Stimulated activated CD8-positive, alpha-beta memory T cell treated with anti-CD3 and anti-CD28 coated beads, Interleukin-4, amount 100 ng/mL, for 1 hour (primary cell): ENCODE measurements at regions not wholly inside any gene's neighbourhood (a gene's known extent, or its start where the extent isn't known, plus 50 kb on each side); places are given as distances from the start of the nearest gene placed in this dataset.

Experiments used
- DNase-seq, 2 donors: peaks; one replicate each; pipeline ENCODE4 v3.0.0-alpha.2; 2020; ENCODE audit warnings: low read depth in 2 of 2, low spot score in 1 of 2

DNA sequence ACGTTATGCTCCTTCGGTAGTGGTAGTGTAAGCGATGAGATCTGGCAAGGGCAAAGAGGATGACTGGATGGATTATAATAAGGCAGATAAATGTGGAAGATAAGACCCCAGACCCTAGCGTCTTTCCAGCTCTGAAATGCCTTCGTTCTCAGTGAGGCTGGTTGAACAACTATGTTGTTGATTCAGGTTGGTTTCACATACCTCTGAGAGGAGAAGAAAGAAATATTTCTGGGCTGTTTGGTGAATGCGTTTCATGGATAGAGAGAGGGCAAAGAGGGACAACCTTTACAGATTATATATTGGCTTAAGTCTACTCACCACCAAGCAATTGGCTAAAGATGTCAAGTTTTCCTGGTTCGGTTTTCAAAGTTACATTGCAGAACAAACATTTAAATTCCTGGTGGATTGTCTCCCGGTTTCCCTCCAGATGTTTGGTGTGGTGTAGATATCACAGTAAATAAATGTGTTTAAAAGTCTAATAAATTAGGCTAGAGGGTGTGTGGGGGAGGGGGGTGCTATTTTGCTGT, 190.1 kb upstream of the GLI2 start:
- no peak for DNase-seq

DNA sequence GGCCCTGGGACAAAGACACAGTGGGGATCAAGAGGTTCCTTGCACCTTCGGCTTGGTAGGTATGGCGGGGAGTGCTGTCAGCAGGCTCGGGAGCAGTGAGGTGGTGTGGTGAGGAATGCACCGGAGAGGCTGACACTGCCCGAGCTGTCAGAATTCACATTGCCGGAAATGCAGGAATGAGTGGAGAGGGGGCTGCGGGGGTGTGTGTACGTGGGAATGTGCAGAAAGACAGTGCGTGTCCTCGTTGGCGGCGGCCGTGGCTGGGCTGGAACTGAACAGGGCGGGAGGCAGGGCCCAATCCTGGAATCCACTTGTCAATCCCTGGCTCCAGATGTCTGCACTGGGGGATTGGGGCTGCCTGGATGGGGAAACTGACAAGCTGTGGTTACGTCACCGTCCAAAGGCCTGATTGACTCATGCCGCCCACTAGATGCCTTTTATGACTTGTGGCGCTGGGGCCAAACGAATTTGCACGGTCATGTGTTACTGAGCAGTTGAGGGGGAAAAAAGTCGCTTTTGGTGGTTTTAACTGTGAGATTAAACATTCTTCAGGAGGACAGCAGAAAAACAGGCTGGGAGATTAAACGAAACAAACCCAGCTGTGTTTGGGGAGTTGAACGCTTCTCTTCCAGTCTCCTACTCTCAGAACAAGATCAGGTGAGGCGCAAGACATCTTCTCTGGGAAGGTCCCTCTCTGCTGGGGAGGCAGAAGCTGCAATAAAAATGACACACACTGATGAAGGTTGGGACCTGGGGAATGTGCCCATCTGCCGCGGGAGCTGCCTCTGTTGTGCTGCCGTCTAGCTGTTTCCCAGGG, 189.4 kb upstream of the GLI2 start:
- DNase-seq: no peak

DNA sequence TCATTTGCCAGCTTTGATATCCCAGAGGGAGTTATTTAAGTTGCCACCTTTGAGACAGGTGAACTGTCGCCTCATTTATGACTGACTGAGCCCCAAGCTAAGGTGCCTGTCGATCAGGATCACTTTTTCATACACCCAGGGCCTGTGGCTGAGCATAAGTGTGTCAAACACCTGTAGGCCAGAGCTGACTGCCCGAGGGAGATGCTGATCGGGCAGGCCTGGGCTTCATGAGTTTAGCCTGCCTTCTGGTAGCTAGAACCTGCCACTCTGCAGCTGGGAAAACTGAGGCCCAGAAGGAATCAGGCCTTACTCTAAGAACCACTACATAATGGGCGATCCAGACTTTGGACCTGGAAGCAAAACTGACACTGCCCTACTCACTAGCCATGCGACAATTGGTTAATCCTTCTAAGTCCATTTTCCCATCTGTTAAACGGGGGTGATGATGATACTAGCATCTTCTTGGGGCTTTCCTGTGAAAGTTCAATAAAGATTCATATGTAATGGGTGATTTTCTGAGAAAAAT, 188.7 kb upstream of the GLI2 start:
- no peak for DNase-seq

GRCh38 chr2:120547662-120548061, 188.0 kb upstream of the GLI2 start:
- no peak for DNase-seq

DNA sequence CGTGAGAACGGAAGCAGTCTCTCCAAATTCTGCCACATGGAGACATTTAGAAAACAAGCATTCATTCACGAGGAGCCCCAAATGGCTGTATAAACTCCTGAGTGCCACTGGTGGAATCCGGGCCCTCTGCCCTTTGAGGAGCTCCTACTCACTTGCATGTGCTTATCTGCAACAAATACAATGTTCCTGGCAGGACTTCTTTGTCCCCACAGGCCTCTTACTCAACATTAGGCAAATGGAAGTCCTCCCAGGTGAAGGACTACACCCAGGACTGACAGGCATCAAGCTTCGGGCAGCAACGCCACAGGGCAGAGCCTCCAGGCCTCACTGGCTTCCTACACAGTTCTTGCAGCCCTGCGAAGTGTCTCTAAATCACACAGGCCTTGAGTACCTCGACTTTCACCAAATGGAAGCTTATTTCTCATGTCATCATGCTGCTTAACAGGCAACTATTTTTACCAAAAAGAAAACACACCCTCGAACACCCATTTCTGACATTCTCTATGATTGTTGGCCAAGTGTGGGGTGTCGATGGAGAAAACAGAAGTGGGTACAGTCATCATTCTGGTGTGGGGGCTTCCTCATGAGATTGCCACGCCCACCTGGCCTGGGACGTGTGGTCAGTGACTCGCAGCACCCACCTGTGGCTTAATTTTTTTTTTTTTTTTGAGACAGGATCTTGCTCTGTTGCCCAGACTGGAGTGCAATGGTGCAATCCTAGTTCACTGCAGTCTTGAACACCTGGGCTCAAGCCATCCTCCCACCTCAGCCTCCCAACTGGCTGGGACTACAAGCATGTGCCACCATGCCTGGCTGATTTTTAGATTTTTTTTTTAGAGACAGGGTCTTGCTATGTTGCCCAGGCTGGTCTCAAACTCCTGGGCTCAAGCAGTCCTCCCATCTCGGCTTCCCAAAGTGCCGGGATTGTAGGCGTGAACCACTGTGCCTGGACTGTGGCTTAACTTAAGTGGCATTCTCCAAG, 186.8 kb upstream of the GLI2 start:
- no peak for DNase-seq

- no peak for DNase-seq
Observed at GRCh38 chr2:120549841-120550240, 185.8 kb upstream of the GLI2 start.

DNA sequence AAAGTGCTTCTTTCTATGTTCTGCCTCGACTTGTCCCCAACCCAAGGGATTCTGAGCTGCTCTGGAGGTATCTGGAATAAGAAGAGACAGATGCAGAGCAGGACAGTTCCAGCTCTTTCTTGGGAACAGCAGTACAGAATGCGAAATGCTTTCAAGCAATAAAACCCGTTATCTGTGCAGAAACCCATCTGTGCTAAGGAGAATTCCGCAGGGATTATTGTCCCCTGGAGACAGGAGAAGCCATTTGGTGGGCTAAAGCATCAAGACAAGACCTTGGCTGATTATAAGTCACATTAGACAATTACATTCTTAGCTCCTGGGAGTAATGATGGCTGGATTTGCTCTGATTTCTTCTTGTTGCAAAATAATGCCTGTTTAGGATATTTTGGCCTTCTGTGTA, 185.4 kb upstream of the GLI2 start:
- DNase-seq: no peak

GRCh38 chr2:120550893-120551446, 184.7 kb upstream of the GLI2 start:
- no peak for DNase-seq

DNA sequence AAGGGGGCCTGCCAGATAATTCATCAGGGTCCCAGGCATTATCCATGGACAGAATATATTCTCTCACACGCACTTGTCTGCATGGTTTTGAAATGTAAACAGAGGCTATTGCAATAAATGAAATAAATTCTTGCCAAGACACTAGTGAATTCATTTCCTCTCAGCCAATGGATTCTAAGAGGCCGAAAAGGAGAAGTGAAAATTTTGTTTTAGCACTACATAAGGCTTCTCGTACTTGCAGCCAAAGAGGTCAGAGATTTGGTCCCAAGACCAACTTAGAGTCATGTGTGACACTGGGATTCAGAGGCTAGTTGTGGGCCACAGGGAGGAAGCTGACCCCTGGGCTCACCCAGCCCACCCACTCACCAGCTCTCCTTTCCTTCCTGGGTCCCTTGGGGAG, 184.1 kb upstream of the GLI2 start:
- DNase-seq: no peak

DNA sequence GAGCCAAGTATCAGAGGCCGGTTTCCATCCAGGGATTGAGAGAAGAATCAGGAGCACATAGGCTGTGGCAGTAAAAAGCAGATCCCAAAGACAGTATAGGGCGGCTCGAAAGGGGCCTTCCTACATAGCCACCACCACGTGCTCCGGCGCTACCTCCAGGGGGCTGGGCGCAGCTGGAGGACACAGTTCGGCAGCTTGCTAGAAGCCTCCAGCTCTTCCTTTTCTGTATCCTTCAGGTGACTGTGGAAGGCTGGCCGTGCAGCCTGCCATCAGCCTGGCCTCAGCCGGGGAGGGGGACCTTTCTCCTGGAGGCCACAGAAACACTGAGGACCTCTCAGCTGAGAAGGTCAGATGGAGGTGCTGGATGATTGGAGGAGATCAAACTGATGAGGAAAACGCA, 183.6 kb upstream of the GLI2 start:
- DNase-seq: no peak

DNA sequence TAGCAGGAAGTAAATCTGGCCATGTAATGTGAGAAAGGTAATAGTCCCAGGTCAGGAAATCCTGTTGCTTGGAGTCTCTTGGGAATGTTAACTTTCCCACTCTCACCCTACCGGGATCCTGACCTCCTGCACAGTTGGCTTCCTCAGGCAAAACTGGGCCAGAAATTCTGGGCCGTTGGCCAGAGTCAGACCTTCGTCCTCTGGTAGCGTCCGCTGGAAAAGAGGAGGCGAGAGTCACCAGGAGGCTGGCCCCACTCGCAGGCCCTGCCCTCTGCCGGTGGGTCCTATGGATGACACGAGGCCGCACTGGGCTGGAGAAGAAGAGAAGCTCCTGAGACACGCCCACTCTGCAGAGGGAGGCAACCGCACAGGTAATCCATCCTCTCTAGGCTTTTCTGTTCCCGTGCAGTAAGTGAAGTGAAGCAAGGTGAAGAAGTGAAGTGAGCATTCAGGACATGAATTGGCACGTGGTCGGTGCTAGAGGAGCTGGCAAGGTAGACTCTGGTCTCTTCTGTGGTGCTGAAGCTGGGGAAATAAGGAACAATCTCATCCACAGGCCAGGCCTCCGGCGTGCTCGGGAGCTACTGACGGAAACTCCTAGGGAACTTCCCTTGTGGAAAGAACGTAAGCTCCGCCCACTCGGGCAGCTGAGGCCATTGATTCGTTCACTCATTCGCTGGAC, 182.7 kb upstream of the GLI2 start:
- DNase-seq: no peak

DNA sequence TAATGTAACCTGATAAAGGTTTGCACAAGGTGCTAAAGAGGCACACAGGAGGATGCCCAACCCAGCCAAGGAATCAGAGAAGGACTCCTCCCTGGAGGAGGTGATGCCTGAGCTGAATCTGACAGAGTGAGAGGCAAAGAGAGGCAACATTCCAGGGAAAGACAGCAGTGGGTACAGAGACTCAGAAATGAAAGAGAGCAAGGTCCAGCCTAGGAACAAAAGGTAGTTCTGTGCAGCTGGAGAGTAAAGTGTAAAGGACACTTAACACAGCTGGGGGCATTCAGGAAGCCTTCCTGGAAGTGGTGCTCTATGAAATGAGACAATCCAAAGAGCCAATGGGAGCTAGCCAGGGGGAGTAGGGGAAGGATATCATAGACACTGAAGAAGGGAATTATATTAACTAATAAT, 181.0 kb upstream of the GLI2 start:
- no peak for DNase-seq

DNA sequence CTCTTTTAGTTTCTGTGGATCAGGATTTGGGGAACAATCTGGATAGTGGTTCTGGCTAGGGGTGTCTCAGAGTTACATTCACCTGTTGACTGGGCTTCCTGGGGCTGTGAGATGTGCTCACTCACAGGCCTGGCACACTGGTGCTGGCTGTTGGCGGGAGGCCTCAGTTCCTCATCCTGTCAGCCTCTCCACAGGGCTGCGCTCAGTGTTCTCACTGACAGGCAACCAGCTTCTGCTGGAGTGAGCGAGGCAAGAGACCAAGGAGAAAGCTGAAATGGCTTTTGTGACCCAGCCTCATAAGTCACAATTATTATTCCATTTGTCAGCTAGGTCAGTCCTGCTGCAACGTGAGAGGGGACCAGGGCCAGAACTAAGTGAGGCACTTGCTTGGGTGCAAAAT, 180.6 kb upstream of the GLI2 start:
- no peak for DNase-seq

- no peak for DNase-seq
Observed at GRCh38 chr2:120556911-120557310, 178.8 kb upstream of the GLI2 start.

- no peak for DNase-seq
Observed at GRCh38 chr2:120558847-120559246, 176.8 kb upstream of the GLI2 start.

DNA sequence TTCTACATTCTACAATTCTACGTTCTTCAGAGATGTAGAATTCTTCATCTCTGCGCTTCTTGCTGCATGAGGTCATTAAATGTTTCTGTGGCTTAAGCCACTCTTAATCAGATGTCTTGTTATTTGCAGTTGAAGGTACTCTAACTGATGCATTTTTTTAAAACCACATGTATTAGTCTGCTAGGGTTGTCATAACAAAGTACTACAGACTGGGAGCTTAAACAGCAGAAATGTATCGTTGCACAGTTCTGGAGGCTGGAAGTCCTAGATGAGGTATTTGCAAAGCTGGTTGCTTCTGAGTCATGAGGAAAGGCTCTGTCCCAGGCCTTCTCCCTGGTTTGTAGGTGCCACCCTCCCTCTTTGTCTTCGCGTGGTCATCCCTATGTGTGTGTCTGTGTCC, 176.3 kb upstream of the GLI2 start:
- DNase-seq: no peak

GRCh38 chr2:120560330-120560729, 175.3 kb upstream of the GLI2 start:
- no peak for DNase-seq

DNA sequence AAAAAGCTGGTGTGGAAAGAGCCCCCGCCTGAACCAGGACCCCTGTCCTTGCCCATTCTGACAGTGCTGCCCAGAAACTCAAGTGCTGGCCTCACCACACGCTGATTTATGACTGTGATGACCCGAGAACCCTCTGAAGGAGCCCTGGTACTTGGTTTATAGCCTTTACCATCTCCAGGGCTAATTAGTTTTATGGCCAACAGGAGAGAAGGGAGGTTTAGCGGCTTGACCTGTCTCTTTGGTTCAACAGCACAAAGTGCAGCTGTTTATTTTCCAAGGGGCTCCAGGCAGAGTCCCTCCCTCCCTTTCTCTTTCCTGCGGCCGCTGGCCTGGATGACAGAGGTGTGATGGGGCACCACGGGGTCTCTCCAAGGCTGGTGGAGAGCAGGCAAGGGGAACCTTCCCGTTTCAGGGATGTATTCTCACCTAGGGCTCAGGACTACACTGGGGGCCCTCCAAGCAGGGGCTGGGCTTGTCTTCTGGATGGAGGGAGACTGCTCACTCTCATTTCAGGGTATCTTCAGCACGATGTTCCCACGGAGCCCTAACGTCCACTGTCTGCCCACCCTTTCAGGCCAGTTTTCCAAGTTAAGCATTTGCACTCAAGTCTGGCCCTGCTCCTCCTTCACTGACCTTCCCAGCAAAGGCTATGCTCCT, 174.2 kb upstream of the GLI2 start:
- no peak for DNase-seq

DNA sequence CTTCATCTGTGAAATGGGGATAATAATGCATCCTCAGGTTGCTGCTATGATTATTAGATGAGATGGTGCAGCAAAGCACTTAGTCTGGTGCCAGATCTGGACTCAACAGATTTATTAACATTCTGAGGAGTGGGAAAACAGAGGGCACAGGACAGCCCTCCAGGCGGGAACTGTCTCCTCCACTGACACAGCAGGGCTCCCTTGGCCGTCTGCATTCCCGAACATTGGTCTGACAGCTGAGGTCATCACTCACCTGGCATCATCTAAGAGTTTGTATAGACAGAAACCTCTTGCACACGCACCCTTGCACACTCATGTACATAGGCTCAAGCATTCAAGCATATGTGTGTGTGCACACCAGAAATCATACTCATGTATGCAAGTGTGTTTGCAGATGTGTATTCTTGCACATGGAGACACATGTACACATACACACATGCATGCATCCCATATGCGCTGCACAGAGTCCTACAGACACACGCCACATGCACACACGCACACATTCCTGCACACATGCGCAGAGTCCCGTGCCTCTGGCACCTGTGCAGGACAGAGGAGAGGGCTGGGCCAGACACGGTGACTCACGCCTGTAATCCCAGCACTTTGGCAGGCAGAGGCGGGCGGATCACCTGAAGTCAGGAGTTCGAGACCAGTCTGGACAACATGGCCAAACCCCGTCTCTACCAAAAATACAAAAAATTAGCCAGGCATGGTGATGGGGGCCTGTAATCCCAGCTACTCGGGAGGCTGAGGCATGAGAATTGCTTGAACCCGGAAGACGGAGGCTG, 173.3 kb upstream of the GLI2 start:
- DNase-seq: no peak

- no peak for DNase-seq
Observed at GRCh38 chr2:120563616-120564015, 172.1 kb upstream of the GLI2 start.
